Cardiac fibroblast (primary cell): ENCODE measurements at regions not wholly inside any gene's neighbourhood (a gene's known extent, or its start where the extent isn't known, plus 50 kb on each side); places are given as distances from the start of the nearest gene placed in this dataset.
A peak's percentile ranks its signal among the peaks of the same experiment; 100 is the strongest.

Experiments used
- DNase-seq, 2 donors: peaks; one replicate each; pipeline versions ENCODE4 v3.0.0 to v3.0.0-alpha.2; 2010; ENCODE audit warnings: low read depth in 2 of 2
- H3K4me3 ChIP-seq, 2 donors: replicated peaks in 1 of 2; 1 replicate in 1 of 2; 2 replicates in 1 of 2; pipeline ENCODE4 v1.5.1; 2011; ENCODE audit warnings: low read depth in 2 of 2, low read length in 2 of 2, mild to moderate bottlenecking in 2 of 2, moderate library complexity in 1 of 2
- CTCF ChIP-seq: IDR thresholded peaks from one replicate; pipeline ENCODE4 v1.5.1; 2011; ENCODE audit warnings: low read depth, mild to moderate bottlenecking, low read length, inconsistent platforms

- TF ChIP-seq CTCF: no peak
- DNase-seq: peak; percentile 38 to 69
- H3K4me3 ChIP-seq: no peak overlapping the region
These were observed 315.9 kb upstream of the SEMA3A start for GRCh38 chr7:84510505-84510904.

GRCh38 chr7:84509522-84509921 lies 314.9 kb upstream of the SEMA3A start:
- TF ChIP-seq CTCF: no peak
- H3K4me3 ChIP-seq: no peak overlapping the region
- DNase-seq: no peak

- peak in 1 of 2 donors; percentile 28 for DNase-seq
- H3K4me3 ChIP-seq: no peak overlapping the region
- no peak for TF ChIP-seq CTCF
These were observed 314.0 kb upstream of the SEMA3A start for GRCh38 chr7:84508606-84509005.

- no peak overlapping the region for H3K4me3 ChIP-seq
- TF ChIP-seq CTCF: no peak
- DNase-seq: no peak
These were observed 312.9 kb upstream of the SEMA3A start for GRCh38 chr7:84507529-84507928.

GRCh38 chr7:84506151-84506550 lies 311.6 kb upstream of the SEMA3A start:
- no peak for DNase-seq
- no peak for TF ChIP-seq CTCF
- no peak overlapping the region for H3K4me3 ChIP-seq

GRCh38 chr7:84502239-84502638 lies 307.6 kb upstream of the SEMA3A start:
- no peak for DNase-seq
- TF ChIP-seq CTCF: no peak
- no peak overlapping the region for H3K4me3 ChIP-seq

GRCh38 chr7:84497873-84498272 lies 303.3 kb upstream of the SEMA3A start:
- no peak for TF ChIP-seq CTCF
- no peak overlapping the region for H3K4me3 ChIP-seq
- DNase-seq: peak in 1 of 2 donors; percentile 11
